GM13976 (cell line): ENCODE measurements at regions not wholly inside any gene's neighbourhood (a gene's known extent, or its start where the extent isn't known, plus 50 kb on each side); places are given as distances from the start of the nearest gene placed in this dataset.
"Not testable (repeated sequence)": the region's sequence is repeated elsewhere in the genome, so short reads cannot be mapped to it uniquely, and the experiment has no call there.

Experiments used
- DNase-seq: peaks from one replicate; pipeline ENCODE4 v3.0.0; 2012; ENCODE audit warnings: low spot score
- CTCF ChIP-seq: IDR thresholded peaks from 2 replicates; pipeline ENCODE4 v1.5.1; 2012; ENCODE audit warnings: borderline replicate concordance, mild to moderate bottlenecking; ENCODE audit not compliant: insufficient read depth; ENCODE audit errors: extremely low read depth, missing control alignments, control extremely low read depth
- in situ Hi-C: fragments of 300-500 bp; cut with MboI; formaldehyde crosslinking; loops from one replicate; pipeline ENCODE4 v1.12.0; 2022; ENCODE audit warnings: low sequenced_read_pairs, mixed read lengths, inconsistent platforms; ENCODE audit not compliant: unreplicated experiment

GRCh38 chr18:70720607-70721006, 431.8 kb downstream of the SOCS6 start:
- in situ Hi-C loops = no loop called here
- DNase-seq = no peak
- no peak for TF ChIP-seq CTCF

DNA sequence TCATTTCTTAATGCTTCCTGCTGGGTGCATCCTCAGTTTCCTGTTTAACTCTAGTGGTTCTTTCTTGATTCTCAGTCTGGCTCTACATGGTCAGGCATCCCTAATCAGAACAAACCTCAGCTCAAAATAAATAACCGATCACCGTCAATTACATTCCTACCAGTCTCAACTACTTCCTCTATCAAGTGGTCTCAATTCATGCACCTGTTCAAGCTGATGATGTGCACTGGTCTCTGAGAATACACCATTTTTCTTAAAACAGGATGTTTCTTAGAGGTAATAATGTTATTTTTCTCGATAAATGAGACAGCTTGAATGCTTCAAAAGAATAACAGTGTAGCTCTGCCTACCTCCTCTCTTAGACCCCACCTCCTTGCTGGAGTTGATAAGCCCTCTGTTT, 420.9 kb downstream of the SOCS6 start:
- in situ Hi-C loops = no loop called here
- no peak for DNase-seq
- TF ChIP-seq CTCF = no peak

DNA sequence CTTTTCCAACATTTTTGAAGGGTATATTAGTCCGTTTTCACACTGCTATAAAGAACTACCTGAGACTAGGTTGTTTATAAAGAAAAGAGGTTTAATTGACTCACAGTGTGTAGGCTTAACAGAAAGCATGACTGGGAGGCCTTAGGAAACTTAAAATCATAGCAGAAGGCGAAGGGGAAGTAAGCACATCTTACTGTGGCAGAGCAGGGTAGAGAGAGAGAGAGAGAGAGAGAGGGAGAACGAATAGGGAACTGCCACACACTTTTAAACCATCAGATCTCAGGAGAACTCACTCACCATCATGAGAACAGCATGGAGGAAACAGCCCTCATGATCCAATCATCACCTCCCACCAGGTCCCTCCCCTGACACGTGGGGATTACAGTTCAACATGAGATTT, 420.3 kb downstream of the SOCS6 start:
- in situ Hi-C loops = no loop called here
- DNase-seq = no peak
- no peak for TF ChIP-seq CTCF

DNA sequence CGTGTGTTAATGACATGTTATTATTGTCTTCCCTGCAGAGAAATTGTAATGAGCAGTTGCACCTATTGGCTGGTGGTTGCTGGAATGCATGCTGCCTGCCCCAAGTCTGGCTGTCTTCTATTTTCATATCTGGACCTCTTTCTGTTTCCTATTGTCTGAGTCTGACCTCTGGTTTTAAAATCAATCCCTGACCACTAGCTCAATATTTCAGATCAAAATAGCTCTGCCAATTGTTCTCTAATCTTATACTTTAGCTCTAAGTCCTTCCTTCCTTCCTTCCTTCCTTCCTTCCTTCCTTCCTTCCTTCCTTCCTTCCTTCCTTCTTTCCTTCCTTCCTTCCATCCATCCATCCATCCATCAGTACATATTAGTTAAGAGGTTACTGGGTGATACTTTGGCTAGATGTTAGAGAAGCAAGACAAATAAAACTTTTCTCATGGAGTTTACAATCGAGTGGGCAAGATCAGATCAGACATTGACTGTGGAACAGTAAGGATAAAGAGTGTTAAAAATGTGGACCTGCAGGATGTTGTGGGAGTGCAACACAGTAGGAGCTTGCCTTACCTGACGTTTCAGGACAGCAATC, 417.1 kb downstream of the SOCS6 start:
- no peak for TF ChIP-seq CTCF
- no peak for DNase-seq
- in situ Hi-C loops = no loop called here

DNA sequence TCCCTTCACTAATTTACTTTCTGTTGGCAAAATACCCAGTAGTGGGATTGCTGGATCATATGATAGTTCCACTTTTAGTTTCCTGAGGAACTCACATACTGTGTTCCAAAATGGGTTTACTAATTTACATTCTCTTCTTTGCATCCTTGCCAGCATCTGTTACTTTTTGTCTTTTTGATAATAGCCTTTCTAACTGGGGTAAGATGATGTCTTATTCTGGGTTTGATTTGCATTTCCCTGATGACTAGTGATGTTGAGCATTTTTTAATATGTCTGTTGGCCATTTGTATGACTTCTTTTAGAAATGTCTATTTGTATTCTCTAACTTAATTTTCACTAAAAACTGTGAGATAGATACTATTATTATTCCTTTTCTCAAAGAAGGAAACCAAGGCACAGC, 411.7 kb downstream of the SOCS6 start:
- in situ Hi-C loops = no loop called here
- TF ChIP-seq CTCF = no peak

GRCh38 chr18:70698574-70698973, 409.7 kb downstream of the SOCS6 start:
- TF ChIP-seq CTCF = no peak
- in situ Hi-C loops = no loop called here
- DNase-seq = no peak

More for the DNA sequence above, 411.7 kb downstream of the SOCS6 start:
- no peak for DNase-seq

GRCh38 chr18:70693246-70693645, 404.4 kb downstream of the SOCS6 start:
- TF ChIP-seq CTCF = no peak
- no peak for DNase-seq
- in situ Hi-C loops = no loop called here

DNA sequence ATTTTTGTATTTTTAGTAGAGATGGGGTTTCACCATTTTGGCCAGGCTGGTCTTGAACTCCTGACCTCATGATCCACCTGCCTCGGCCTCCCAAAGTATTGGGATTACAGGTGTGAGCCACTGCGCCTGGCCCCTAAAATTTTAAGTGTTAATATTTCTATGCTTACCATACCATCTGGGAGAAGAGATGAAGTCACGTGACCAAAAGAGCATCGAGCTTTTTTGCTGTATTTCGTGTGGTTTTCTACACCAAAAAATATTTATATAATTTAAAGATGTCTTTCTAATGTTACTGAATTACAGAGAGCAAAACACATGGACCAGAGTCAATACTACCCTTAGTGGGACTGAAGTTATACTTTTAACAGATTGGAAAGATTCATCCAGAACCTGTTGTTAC, 400.9 kb downstream of the SOCS6 start:
- in situ Hi-C loops, DNase-seq: not testable (repeated sequence)
